GM19043 (cell line): ENCODE measurements at regions not wholly inside any gene's neighbourhood (a gene's known extent, or its start where the extent isn't known, plus 50 kb on each side); places are given as distances from the start of the nearest gene placed in this dataset.
"Not testable (repeated sequence)": the region's sequence is repeated elsewhere in the genome, so short reads cannot be mapped to it uniquely, and the experiment has no call there.

Source experiments
- ATAC-seq: cut with Tn5 transposase; IDR thresholded peaks from one replicate; pipeline ENCODE4 v1.9.1; 2021; ENCODE audit warnings: low read depth; ENCODE audit not compliant: unreplicated experiment

- no peak for ATAC-seq
Measured at GRCh38 chr2:33984131-33984530, 385.0 kb upstream of the FAM98A start.

- ATAC-seq: no peak
Measured at GRCh38 chr2:33978471-33978870, 379.4 kb upstream of the FAM98A start.

GRCh38 chr2:33975498-33975897 is 376.4 kb upstream of the FAM98A start:
- no peak for ATAC-seq

GRCh38 chr2:33967103-33967502 is 368.0 kb upstream of the FAM98A start:
- no peak for ATAC-seq

GRCh38 chr2:33958591-33958990 is 359.5 kb upstream of the FAM98A start:
- ATAC-seq: no peak

GRCh38 chr2:33949371-33949770 is 350.3 kb upstream of the FAM98A start:
- ATAC-seq: no peak

GRCh38 chr2:33946193-33946592 is 347.1 kb upstream of the FAM98A start:
- no peak for ATAC-seq

- ATAC-seq: no peak
Measured at GRCh38 chr2:33933203-33933602, 334.1 kb upstream of the FAM98A start.

- no peak for ATAC-seq
Measured at GRCh38 chr2:33931164-33931563, 332.1 kb upstream of the FAM98A start.

GRCh38 chr2:33929467-33929866 is 330.4 kb upstream of the FAM98A start:
- peak; percentile 94 for ATAC-seq

- no peak for ATAC-seq
Measured at GRCh38 chr2:33927756-33928155, 328.7 kb upstream of the FAM98A start.

GRCh38 chr2:33925311-33925710 is 326.2 kb upstream of the FAM98A start:
- ATAC-seq: no peak

GRCh38 chr2:33924586-33925169 is 325.6 kb upstream of the FAM98A start:
- ATAC-seq: no peak

- no peak for ATAC-seq
Measured at GRCh38 chr2:33917252-33917651, 318.2 kb upstream of the FAM98A start.

- ATAC-seq: no peak
Measured at GRCh38 chr2:33913071-33913616, 314.0 kb upstream of the FAM98A start.

- ATAC-seq: no peak
Measured at GRCh38 chr2:33911327-33911726, 312.2 kb upstream of the FAM98A start.

GRCh38 chr2:33909945-33910695 is 311.0 kb upstream of the FAM98A start:
- no peak for ATAC-seq

- no peak for ATAC-seq
Measured at GRCh38 chr2:33907866-33908265, 308.8 kb upstream of the FAM98A start.

GRCh38 chr2:33906129-33906528 is 307.0 kb upstream of the FAM98A start:
- ATAC-seq: not testable (repeated sequence)

- no peak for ATAC-seq
Measured at GRCh38 chr2:33904801-33905200, 305.7 kb upstream of the FAM98A start.

GRCh38 chr2:33903701-33904100 is 304.6 kb upstream of the FAM98A start:
- no peak for ATAC-seq

- ATAC-seq: no peak
Measured at GRCh38 chr2:33903215-33903614, 304.1 kb upstream of the FAM98A start.
